ENCODE measurements at regions not wholly inside any gene's neighbourhood (a gene's known extent, or its start where the extent isn't known, plus 50 kb on each side); places are given as distances from the start of the nearest gene placed in this dataset.

GRCh38 chr2:15764683-15765011 lies 173.0 kb downstream of the DDX1 start:
- no peak for TF ChIP-seq CTCF (IDR thresholded peaks at IDR 0.05; ENCODE audit: low read depth, low read length)
- TF ChIP-seq EZH2phosphoT487 (IDR thresholded peaks at IDR 0.05; ENCODE audit: low read depth): no peak

Measured in OCI-LY3 (cell line).